Posterior cingulate gyrus (tissue), 11 donors: ENCODE measurements at regions not wholly inside any gene's neighbourhood (a gene's known extent, or its start where the extent isn't known, plus 50 kb on each side); places are given as distances from the start of the nearest gene placed in this dataset.
"Not testable (repeated sequence)": the region's sequence is repeated elsewhere in the genome, so short reads cannot be mapped to it uniquely, and the experiment has no call there.

ENCODE experiments used
- DNase-seq, 10 donors: peaks; one replicate each; pipeline versions ENCODE4 v3.0.0 to v3.0.0-alpha.2; 2020 to 2021; ENCODE audit warnings: mixed read lengths in 3 of 10
- intact Hi-C: fragments of 100-400 bp; cut with DNase I; formaldehyde crosslinking; loops from one replicate; pipeline ENCODE4 v1.15.1; 2023

DNA sequence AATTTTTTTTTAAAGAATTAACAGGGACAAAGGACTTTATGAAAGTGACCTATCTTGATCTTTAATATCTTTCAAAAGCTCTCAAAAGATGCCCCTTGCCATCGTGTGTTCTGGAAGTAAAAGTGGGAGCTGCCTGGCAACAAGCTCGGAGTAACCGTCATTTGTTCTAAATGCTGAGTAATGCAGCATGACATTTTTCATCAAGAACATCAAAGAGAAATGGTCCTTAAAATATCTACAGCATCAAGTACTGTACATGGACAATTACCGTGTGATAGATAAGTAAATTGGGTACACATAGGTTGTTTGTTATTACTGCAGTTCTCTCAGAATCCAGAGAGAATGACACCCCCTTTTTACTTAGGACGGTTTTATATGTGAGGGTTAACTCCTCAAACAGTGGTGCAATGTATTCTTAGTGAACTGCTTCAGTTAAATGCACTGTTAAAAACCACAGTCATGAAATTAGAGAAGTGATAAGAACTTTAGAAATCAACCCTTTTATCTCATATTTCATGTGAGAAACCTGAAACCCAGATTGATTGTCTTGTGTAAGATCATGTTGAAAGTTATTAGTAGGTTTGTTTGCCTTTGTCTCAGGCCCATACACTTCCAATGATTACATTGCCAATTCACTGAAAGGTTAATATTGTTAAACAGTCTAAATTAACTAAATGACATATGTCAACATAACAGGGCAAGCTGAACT, 90.6 kb upstream of the HNMT start:
- no peak for DNase-seq
- intact Hi-C loops: no loop called here

DNA sequence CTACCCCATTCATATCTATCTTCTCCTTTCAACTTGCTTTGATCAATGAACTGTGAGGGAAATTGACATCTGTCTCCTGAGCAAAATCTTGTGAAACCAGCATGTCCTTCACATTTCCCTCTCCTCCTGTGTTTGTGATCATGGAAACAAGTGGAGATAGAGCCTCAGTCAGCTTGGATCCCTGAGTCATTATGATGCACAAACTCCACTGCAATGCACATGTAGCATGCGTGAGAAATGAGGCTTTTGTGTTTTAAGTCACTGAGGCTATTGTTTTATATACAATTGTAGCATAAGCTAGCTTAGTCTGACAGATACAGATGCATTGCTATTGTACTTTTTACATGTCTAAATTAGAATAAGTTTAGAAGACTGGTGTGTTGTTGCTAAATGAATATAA, 85.2 kb upstream of the HNMT start:
- intact Hi-C loops: no loop called here
- DNase-seq: no peak

DNA sequence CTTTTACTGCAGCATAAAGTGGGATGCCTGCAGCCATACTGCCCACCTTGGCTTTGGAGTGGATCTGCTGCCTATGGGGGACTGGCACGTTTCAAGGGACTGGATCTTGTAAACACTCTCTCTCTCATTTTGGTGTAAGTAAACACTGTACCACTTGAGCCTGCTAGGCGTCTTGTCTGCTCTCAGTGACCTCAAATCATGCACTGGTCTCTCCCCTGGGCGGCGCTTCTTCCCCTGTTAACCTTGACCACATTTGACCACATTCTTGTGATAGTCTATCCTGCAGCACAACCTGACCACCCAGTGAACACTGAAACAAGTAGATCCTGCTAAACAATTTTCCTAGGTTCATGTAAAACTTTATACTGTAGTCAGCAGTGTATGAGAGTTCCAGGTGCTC, 82.6 kb upstream of the HNMT start:
- no peak for DNase-seq
- intact Hi-C loops: no loop called here

DNA sequence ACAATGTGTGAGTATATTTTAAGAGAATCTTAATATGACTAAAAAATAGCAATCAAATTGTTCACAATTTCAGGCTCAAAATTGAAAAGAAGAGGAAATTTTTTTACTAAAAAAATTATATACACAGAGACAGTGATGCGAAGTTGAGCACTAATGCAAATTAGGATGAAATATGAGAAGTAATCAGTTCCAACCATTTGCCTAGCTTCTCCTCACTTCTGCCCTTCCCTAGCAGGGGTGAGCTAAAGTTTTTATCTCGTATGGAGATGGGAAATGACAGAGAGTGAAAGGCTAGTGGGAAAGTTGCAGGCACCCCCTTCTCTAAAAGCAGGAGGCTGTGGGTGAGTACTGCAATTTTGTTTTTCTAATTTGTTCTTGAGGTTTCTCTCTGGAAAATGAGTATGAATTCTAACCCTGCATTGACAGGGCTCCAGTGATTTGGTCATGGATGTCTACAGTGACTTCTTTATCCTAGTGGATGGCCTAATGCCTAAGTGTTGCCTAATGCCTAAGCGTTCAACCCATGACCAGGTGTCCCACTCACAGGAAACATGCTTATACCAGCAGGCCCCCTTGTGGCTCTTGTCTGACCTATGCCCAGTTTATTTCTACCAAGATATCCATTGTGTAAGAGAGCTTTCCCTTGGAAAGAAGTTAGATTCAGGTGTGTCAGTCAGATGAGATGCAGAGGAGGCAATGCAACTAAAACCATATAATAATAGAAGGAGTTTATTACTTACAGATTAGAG, 78.0 kb upstream of the HNMT start:
- intact Hi-C loops: no loop called here
- DNase-seq: no peak

DNA sequence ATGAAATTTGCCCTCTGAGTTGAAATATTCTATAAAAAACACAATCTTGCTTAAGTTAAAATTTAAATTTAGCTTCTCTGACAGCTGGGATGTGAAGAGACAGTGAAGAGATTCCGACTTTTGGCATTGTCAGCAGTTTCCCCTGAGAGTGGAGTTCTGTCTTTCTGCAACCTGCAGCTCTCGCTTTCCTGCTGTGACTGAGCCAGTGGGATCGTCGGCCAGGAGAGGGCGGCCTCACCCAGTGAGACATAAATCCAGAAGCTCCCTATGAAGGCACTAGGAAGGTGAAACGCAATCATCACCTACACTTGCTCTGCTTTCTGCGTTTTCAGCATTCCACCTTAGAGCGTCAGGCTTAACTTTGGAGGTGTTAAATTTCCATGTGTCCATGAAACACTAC, 75.4 kb upstream of the HNMT start:
- intact Hi-C loops: no loop called here

DNA sequence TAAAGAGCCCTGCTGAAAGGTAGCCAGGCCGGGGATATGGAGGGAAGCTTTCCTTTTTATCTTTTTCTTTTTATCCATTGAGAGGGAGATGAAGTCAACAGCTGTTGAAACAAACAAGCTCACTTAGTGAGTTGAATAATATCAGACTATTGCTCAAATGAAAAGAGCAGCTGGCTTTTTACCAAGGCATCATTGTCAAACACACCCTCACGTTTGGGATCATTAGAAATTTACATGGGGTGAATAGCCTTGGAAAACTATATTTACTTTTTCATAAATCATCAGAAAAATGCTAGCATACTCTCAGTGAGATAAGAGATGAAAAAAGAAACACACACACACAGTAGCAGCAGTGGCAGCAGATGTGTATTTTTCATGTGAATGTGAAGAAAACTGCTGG, 71.5 kb upstream of the HNMT start:
- intact Hi-C loops: no loop called here
- no peak for DNase-seq

More for the DNA sequence above, 75.4 kb upstream of the HNMT start:
- DNase-seq: peak; percentile 19 to 93 (median 56)

DNA sequence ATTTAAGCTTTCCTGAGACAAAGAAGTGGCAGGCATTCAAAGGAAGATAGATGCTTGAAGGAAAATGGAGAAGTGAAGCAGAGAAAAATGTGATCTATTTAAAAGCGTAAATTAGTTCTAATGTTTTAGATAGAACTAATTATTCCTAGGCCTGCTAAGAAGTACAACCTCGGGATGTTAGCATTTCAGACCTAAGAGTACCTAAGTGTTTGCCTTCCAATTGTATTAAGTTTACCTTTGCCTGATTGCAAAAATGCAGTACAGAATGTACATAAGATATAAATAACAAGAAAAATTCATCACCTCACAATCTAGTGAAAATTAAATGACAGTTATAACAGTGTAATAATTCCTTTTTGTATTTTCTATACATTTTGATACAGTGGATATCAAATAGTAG, 71.1 kb upstream of the HNMT start:
- intact Hi-C loops: no loop called here
- no peak for DNase-seq

DNA sequence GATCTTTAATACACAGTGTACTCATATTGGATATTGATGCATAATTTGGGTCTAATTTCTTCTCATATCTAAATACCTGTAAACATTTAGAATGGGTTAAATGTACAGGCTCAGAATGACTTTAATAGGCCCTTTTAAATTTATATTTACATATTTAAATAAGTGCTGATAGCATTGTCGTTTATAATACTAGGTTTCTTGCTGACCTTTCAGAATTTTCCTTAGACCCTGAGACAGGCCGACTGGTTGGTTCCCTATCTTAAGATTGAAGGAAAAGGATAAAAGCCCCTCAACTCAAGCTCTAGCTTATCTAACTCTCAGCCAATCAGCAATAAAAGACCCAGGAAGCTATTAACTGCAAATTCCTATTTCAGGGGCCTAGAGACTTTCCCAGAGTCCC, 67.8 kb upstream of the HNMT start:
- intact Hi-C loops: no loop called here
- DNase-seq: no peak

DNA sequence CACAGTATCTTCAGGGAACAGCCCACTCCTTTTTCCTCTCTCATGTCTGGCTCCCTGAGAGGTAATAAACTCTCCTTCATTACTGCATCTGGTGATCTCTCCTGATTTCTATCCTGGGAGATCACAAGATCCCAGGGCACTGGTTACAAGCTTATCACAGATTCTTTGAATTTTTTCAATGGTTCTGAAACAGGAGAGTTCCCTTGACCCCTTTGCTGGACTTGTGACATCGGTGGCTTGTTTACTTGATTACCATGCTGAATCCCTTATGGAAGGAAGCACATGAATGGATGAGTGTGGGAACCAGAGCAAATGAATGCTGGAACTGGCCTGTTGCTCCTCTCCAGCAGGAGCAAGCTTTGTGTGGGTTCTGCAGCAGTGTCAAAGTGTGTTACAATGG, 67.2 kb upstream of the HNMT start:
- DNase-seq: no peak

DNA sequence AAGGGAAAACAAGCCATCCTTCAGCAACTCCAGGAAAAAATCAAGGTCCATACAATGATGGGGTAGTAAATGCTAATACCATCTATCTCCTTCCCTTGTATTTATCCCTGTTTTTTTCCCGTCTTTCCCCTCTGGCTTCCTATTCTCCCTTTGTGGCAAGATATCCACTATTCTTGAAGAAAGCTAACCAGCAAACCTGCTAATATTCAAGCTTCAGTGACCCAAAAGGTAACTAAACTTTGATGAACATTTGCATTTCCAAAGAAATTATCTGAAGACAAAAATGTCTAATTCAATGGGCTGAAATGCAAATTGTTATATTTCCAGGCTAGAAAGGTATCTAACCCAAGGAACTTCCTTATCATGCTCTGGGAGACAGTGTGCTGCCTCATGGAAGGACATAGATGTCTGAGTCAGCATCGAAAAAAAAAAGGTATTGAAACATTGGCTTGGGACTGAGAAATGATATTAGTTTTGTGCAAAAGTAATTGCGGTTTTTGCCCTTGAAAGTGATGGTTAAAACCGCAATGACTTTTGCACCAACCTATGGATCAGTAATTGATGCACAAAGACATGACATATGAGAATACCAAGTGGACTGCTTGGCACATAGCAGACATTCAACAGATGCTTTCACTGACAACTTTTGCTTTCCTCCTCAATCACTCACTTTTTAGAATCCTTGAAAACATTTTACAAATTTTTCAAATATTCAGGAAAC, 63.7 kb upstream of the HNMT start:
- intact Hi-C loops: no loop called here
- no peak for DNase-seq

More for the DNA sequence above, 67.2 kb upstream of the HNMT start:
- intact Hi-C loops: no loop called here

DNA sequence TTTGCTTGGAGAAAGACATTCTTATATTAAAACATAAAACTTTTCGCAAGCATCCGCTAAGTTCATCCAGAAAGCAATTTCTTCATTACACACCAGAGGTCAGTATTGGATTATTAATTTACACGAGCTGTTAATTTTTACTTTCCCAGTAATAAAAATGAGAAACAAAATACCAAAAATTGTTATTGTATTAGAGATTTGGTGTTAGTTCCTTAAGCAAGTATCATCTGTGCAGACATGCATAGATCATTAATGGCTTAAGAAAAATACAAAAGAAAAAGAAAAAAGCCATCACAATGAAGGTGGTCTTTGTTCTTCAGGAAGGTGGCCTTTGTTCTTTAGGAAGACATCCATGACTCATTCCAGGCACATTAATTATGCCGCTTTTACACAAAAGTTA, 53.6 kb upstream of the HNMT start:
- no peak for DNase-seq
- intact Hi-C loops: loop anchor here (1.0 to 2.0 kb wide), 4 partner anchors 180 to 917 kb away; no protein-coding TSS in a partner anchor

DNA sequence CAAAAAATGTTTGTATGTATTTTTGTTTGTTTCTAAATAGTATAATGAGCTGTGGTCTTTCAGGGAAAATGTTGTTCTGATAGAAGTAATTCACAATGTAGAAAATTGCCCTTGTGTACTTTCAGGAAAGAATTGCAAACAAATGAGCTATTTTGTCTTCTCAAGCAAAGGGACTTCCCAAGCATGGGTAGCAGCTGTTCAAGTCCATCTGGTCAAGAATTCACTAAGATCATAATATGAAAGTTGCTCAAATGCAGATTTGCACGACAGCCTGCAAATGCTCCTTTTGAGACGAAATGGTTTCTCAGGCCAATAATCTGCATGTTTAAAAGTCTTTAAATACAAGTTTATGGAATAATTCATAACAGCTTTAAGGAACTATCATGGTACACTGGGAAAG, 51.9 kb upstream of the HNMT start:
- DNase-seq: no peak
- intact Hi-C loops: no loop called here

DNA sequence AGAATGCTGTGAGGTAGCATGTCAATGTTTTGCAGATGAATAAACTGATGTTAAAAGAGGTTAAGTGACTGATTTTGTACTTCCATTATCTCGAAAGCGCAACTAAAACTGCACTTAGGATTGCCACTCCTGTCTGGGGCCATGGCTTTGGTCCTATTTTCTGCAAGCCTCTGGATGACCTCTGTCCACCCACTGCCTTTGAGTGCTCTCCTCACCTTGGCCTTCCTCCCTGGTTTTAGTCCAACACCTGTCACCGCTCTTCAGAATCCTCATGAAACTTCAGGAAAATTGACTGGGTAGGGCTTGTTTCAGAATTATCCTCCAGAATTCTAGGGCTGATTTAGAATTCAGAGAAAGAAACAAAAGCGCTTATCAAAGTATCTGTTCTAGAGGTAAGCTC, 51.1 kb upstream of the HNMT start:
- no peak for DNase-seq
- intact Hi-C loops: no loop called here

DNA sequence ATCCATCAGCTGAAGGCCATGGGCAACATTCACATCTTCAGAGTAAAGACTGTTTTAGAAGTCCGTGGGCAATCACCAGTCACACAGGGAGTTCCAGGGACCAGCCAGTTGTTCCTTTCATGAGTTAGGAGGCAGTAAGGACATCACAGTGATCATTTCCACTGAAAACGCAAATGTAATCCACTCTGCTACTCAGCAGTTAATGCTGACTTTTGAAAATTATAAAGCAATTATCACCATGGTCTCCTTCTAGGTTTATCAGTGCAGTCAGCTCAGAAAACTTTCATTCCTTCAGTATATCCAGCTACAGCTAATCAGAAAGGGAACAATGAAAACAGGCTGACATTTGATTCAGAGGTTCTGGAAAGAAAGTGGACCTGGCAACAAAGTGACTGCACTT, 50.6 kb upstream of the HNMT start:
- intact Hi-C loops: not testable (repeated sequence)

More for the DNA sequence above, 50.6 kb upstream of the HNMT start:
- DNase-seq: not testable (repeated sequence)
